ENCODE measurements at regions not wholly inside any gene's neighbourhood (a gene's known extent, or its start where the extent isn't known, plus 50 kb on each side); places are given as distances from the start of the nearest gene placed in this dataset.

DNA sequence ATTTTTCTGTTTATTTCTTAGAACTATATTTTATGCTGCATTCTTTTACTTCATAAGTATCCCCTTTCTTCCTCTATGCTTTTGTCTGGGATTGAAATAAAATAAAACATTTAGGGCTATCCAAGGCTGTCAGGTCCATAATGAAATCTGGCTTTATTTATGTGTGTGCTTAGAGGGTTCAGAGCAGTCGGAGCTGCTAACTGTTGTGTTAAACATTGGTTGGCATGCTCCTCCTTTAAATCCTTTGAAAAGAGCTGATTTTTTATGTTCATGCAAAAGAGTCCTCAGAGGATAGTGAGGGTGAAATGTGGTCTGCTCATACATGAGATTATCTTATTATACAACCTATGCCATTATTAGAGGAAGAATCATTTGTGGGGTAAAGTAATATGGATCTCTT, 322.3 kb upstream of the E2F7 start:
- TF ChIP-seq, protein P1, sequence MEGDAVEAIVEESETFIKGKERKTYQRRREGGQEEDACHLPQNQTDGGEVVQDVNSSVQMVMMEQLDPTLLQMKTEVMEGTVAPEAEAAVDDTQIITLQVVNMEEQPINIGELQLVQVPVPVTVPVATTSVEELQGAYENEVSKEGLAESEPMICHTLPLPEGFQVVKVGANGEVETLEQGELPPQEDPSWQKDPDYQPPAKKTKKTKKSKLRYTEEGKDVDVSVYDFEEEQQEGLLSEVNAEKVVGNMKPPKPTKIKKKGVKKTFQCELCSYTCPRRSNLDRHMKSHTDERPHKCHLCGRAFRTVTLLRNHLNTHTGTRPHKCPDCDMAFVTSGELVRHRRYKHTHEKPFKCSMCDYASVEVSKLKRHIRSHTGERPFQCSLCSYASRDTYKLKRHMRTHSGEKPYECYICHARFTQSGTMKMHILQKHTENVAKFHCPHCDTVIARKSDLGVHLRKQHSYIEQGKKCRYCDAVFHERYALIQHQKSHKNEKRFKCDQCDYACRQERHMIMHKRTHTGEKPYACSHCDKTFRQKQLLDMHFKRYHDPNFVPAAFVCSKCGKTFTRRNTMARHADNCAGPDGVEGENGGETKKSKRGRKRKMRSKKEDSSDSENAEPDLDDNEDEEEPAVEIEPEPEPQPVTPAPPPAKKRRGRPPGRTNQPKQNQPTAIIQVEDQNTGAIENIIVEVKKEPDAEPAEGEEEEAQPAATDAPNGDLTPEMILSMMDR (conservative IDR thresholded peaks at IDR 0.05 in 1 of 2, IDR thresholded peaks at IDR 0.05 in 1 of 2; ENCODE audit: extremely low read depth in 1 of 2, insufficient read depth in 1 of 2, low read depth in 1 of 2, low read length in 2 of 2) = no peak
- no peak for TF ChIP-seq EZH2 (IDR thresholded peaks at IDR 0.05; ENCODE audit: borderline replicate concordance, low read length)
